Uterus (tissue), 3 donors: ENCODE measurements at regions not wholly inside any gene's neighbourhood (a gene's known extent, or its start where the extent isn't known, plus 50 kb on each side); places are given as distances from the start of the nearest gene placed in this dataset.

Source experiments
- DNase-seq, 2 donors: peaks; one replicate each; pipeline ENCODE4 v3.0.0-alpha.2; 2019 to 2020
- H3K27ac ChIP-seq, 2 donors: fragments of 200-600 bp; sonication (generic); 1 replicate in 1 of 2; 2 replicates in 1 of 2; pipeline ENCODE4 v1.5.1; 2016 to 2018
- H3K27me3 ChIP-seq, 2 donors: fragments of 200-600 bp; sonication (generic); one replicate each; pipeline ENCODE4 v1.5.1; 2018 to 2019; ENCODE audit warnings: control low read depth in 1 of 2
- H3K36me3 ChIP-seq, 2 donors: fragments of 200-600 bp; sonication (generic); one replicate each; pipeline ENCODE4 v1.5.1; 2019; ENCODE audit warnings: control low read depth in 1 of 2
- H3K4me1 ChIP-seq, 2 donors: fragments of 200-600 bp; sonication (generic); one replicate each; pipeline ENCODE4 v1.5.1; 2018 to 2019; ENCODE audit warnings: control low read depth in 1 of 2
- H3K4me3 ChIP-seq, 2 donors: fragments of 200-600 bp; sonication (generic); 1 replicate in 1 of 2; 2 replicates in 1 of 2; pipeline ENCODE4 v1.5.1; 2018 to 2019; ENCODE audit warnings: mild to moderate bottlenecking in 1 of 2
- H3K9me3 ChIP-seq, 2 donors: fragments of 200-600 bp; sonication (generic); one replicate each; pipeline ENCODE4 v1.5.1; 2019; ENCODE audit warnings: control low read depth in 1 of 2
- POLR2A ChIP-seq, 2 donors: fragments of 450-650 bp; IDR thresholded peaks; one replicate each; pipeline ENCODE4 v1.6.1; 2016; ENCODE audit warnings: antibody characterized with exemption in 2 of 2, mild to moderate bottlenecking in 1 of 2, moderate library complexity in 1 of 2
- intact Hi-C: fragments of 100-400 bp; cut with DNase I; formaldehyde crosslinking; loops from one replicate; pipeline ENCODE4 v1.15.1; 2023; ENCODE audit warnings: low total_unique reads
- TF ChIP-seq, protein P1 (sequence below), 4 experiments: fragments of 200-600 bp in 2 of 4; fragments of 450-650 bp in 2 of 4; sonication (generic) in 2 of 4; IDR thresholded peaks; one replicate each; pipeline ENCODE4 v1.5.1; 2016 to 2019; ENCODE audit warnings: antibody characterized with exemption in 4 of 4, mild to moderate bottlenecking in 2 of 4, moderate library complexity in 1 of 4
- donor health status: DM: yes; HTN: yes; CAD: no.

DNA sequence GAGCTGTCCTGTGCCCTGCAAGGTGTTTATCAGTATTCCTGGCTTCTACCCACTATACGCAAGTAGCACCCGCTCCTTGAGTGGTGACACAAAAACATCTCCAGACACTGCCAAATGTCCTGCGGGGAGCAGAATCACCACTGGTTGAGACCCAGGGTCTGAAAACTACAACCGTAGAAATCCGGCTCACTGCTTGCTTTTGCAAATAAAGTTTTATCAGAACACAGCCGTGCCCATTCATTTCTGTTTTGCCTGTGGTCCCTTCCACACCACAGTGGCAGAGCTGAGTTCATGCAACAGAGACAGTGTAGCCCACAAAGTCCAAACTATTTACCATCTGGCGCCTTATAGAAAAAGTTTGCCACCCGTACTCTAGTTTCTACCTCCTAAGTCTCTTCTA, 125.7 kb upstream of the DIO3 start:
- no peak overlapping the region for H3K4me3 ChIP-seq
- no peak for TF ChIP-seq POLR2A (IDR thresholded peaks at IDR 0.05)
- TF ChIP-seq, protein P1, sequence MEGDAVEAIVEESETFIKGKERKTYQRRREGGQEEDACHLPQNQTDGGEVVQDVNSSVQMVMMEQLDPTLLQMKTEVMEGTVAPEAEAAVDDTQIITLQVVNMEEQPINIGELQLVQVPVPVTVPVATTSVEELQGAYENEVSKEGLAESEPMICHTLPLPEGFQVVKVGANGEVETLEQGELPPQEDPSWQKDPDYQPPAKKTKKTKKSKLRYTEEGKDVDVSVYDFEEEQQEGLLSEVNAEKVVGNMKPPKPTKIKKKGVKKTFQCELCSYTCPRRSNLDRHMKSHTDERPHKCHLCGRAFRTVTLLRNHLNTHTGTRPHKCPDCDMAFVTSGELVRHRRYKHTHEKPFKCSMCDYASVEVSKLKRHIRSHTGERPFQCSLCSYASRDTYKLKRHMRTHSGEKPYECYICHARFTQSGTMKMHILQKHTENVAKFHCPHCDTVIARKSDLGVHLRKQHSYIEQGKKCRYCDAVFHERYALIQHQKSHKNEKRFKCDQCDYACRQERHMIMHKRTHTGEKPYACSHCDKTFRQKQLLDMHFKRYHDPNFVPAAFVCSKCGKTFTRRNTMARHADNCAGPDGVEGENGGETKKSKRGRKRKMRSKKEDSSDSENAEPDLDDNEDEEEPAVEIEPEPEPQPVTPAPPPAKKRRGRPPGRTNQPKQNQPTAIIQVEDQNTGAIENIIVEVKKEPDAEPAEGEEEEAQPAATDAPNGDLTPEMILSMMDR (IDR thresholded peaks at IDR 0.05), result no peak
- H3K27me3 ChIP-seq, result no peaks in the 10 kb centered on the region
- intact Hi-C loops, result no loop called here
- no peak for DNase-seq
- no peak overlapping the region for H3K27ac ChIP-seq
- H3K36me3 ChIP-seq, result no peaks in the 10 kb centered on the region
- H3K9me3 ChIP-seq, result no peaks in the 10 kb centered on the region
- no peaks in the 10 kb centered on the region for H3K4me1 ChIP-seq

DNA sequence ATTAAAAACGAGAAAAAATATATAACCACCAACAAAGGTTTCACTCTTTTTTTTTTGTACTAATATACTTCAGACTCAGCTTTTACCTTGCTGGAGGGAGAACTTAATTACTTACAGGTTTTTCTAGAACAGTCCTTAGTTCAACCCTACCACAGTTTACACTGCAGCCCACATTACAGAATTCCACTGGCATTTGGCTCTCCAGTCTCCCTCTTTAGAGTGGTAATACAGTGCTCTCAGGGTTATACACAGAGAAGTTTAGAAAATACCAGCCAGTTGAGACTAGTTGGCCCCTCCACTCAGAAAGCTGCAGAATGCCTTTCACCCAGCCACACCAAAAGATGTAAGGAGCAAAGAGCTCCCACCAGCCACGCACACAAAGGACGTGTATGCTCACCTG, 122.3 kb upstream of the DIO3 start:
- no peaks in the 10 kb centered on the region for H3K36me3 ChIP-seq
- H3K27ac ChIP-seq, result no peak overlapping the region
- no peak for TF ChIP-seq POLR2A (IDR thresholded peaks at IDR 0.05)
- TF ChIP-seq, protein P1 (IDR thresholded peaks at IDR 0.05), result no peak
- H3K4me1 ChIP-seq, result no peaks in the 10 kb centered on the region
- intact Hi-C loops, result no loop called here
- no peaks in the 10 kb centered on the region for H3K27me3 ChIP-seq
- no peak overlapping the region for H3K4me3 ChIP-seq
- no peaks in the 10 kb centered on the region for H3K9me3 ChIP-seq
- no peak for DNase-seq

DNA sequence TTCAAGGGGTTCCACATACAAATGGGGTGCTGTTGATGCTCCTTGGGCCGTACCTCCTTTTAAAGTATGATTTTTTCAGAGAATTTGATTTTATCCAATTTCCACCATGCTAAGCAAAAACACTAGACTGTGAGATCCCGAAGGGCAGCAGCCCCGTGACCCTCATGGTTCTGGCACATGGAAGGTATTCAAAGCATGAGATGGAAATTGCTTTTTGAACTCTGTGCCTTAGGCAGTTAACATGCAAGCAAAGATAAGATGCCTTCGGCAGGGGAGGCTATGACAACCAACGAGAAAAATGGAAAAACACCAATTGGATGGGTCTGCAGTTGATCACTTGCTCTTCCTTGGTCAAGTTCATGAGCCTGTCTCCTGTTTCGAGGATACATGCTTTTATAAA, 120.8 kb upstream of the DIO3 start:
- H3K36me3 ChIP-seq, result no peaks in the 10 kb centered on the region
- no peaks in the 10 kb centered on the region for H3K9me3 ChIP-seq
- no peaks in the 10 kb centered on the region for H3K4me1 ChIP-seq
- DNase-seq, result no peak
- TF ChIP-seq POLR2A (IDR thresholded peaks at IDR 0.05), result no peak
- TF ChIP-seq, protein P1 (IDR thresholded peaks at IDR 0.05), result no peak
- no peaks in the 10 kb centered on the region for H3K27me3 ChIP-seq
- H3K27ac ChIP-seq, result no peak overlapping the region
- H3K4me3 ChIP-seq, result no peak overlapping the region
- intact Hi-C loops, result loop anchor here (2.0 kb wide), 1 partner anchor 26 kb away; no protein-coding TSS in a partner anchor

DNA sequence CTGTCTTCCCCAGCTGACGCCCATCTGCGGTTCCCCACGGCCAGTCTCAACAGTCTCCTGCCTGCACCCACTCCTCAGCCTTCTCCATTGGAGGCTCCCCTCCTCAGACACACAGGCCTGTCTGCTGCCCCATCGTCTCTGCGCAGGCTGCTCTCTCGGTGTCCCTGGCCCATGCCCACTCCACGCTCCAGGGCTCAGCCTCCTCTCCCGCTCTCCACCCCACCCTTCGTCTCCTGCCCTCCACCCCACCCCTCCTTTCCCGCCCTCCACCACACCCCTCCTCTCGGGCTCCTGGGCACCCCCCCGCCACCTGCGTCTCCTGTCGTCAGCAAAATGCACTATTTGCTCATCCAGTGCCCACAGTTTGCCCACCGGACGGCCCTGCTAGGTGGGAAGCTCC, 119.6 kb upstream of the DIO3 start:
- TF ChIP-seq POLR2A (IDR thresholded peaks at IDR 0.05), result no peak
- TF ChIP-seq, protein P1 (IDR thresholded peaks at IDR 0.05), result no peak
- no peak for DNase-seq
- no peak overlapping the region for H3K4me3 ChIP-seq

DNA sequence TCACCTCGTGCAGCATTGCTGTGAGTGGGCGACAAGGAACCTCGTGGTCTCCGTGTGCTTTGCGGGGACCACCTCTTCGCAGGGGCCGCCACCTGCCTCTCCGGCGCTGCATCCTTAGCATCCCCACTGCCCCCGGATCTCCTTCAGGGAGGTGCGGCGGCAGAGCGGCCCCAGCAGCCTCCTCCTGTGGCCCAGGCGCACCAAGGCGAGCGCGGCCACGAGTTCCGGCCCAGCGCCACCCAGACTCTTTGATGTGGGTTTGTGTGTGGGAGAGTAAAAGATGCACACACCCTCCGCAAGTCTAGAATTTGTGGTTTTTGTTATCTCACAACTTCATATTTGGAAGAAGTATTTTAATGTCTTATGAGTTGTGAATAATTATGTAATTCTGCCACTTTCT, 118.8 kb upstream of the DIO3 start:
- Histone ChIP-seq H3K4me1 (no peaks in the 10 kb centered on the region), H3K27me3 (no peaks in the 10 kb centered on the region), H3K4me3 (no peak overlapping the region), H3K36me3 (no peaks in the 10 kb centered on the region), H3K27ac (no peak overlapping the region), H3K9me3 (no peaks in the 10 kb centered on the region)
- TF ChIP-seq POLR2A (IDR thresholded peaks at IDR 0.05), result no peak
- TF ChIP-seq, protein P1 (IDR thresholded peaks at IDR 0.05), result no peak
- no peak for DNase-seq
- intact Hi-C loops, result no loop called here

More for the DNA sequence above, 119.6 kb upstream of the DIO3 start:
- H3K4me1 ChIP-seq, result no peaks in the 10 kb centered on the region
- intact Hi-C loops, result loop anchor here (2.0 kb wide), 1 partner anchor 27 kb away; no protein-coding TSS in a partner anchor
- H3K27ac ChIP-seq, result no peak overlapping the region
- no peaks in the 10 kb centered on the region for H3K9me3 ChIP-seq
- no peaks in the 10 kb centered on the region for H3K27me3 ChIP-seq
- no peaks in the 10 kb centered on the region for H3K36me3 ChIP-seq
